Inflammatory macrophage treated with lipopolysaccharide for 4 hours (primary cell): ENCODE measurements at regions not wholly inside any gene's neighbourhood (a gene's known extent, or its start where the extent isn't known, plus 50 kb on each side); places are given as distances from the start of the nearest gene placed in this dataset.

Source experiments
- DNase-seq: peaks from one replicate; pipeline ENCODE4 v3.0.0-alpha.2; 2020

DNA sequence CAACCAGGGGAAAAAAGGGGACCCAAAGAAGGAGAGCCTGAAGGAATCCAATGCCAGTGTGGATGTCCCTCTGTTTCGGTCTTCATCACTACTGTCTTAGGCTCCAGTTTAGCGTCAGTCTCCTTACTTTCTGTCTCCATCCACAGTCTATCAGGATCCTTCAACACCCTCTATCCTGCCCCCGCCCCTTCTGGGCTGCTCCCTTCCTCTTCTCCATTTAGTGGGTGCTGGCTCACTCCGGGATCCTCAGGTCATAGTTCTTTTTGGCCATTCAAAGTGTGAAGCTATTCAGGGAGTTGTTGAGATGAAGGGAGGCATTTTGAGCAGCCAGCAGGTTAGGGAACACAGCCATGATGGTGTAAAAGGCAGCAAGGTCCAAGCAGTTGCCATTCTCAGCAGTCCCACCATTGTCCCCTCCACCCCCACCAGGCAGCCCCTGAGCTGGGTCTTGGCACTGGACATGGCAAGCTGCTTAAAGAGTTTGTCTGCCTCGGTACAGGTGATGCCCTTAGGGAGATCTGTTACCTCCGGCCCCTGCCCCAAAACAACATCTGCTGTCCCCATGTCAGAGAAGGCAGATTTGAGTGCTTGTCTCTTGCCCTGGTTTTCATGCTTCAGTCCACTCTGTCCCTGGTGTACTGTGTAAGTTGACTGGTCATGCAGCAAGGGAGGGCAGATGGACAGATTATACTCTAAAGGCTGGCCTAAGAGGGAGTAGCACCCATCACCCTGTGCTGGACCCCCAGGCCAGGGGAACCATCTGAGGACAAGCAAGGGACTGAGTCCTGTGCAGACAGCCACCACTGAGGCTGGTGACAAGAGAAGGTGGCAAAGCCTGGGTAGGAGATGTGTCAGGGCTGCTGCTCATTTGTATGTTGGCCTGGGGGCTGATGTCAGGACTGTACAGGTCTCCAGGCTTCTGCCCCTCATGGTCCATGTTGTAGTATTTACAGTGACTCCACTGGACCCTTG lies 842.0 kb downstream of the HACE1 start:
- no peak for DNase-seq

DNA sequence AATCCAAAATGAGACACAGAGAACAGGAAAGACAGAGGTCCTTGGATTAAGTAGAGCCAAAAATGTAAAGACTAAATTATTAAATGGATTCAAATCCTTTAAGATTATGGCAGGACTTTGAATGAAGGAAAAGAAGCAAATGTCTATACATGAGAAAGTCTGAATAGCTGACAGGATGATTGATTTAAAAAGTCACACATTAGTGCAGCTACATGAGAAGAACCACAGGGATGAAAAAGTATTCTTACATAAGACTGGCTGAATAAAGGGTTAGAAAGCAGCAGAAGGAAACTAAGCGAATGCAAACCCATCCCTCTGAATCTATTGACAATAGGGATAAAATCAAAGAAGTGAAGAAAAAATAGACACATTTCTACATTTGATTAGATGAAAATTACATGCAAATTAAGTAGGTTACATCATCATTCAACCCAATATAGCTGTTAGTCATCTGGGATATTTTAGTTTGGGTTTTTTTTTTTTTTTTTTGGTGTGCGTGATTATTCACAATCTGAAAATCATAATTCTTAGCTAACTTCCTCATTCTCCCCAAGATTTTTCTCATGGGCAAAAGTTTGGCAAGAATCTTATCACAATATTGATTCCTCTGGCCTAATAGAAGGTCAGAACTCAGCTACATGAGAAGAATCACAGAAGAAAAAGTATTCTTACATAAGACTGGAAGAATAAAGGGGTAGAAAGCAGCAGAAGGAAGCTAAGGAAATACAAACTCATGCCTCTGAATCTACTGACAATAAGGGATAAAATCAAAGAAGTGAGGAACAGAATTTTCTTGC lies 845.4 kb downstream of the HACE1 start:
- DNase-seq, result peak; percentile 37

DNA sequence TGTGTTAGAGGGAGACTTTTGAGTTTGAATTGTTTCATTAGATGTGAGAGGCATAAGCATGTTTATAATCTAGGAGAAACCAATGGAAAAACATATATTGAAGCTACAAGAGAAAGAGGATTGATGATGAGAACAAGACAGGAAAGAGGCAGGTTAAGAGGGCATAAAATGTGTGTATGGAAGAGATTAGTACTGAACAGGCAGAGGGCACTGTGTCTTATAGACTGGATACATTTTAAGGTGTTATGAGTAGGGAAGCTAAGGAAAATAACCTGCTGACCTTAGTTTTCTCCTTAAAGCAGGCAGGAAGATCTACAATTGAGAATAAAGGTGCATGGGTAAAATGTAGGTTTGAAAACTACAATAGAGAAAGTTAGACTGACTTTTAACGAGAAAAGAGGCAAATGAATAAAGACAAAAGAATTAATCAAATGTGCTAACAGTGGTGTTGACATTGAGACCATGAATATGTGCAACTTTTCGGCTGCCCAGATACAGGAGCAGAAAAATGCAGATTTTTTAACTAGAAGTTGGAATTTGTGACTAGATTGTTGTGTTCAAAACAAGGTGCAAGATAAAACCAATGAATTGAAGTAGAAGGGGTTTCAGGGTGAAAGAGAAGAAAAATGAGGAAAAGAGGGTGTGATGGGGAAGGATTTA lies 846.3 kb downstream of the HACE1 start:
- no peak for DNase-seq

DNA sequence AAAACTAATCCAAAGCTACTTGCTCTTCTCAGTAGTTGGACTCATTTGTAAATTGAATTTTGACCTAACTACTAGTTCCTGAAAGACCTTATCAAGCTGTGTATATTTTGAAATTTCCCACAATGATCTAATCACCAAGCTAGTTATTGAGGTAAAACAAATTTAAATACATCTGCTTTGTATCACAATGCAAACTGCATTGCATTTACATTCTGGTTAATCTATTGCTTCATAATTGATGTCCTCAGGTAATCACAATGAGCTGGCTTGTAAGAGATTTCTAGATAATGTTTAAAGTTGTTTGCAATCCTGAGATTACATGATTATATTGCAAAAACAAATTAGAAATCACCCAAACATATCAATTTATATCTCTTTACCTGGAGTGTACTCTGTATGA lies 848.8 kb downstream of the HACE1 start:
- DNase-seq, result no peak

DNA sequence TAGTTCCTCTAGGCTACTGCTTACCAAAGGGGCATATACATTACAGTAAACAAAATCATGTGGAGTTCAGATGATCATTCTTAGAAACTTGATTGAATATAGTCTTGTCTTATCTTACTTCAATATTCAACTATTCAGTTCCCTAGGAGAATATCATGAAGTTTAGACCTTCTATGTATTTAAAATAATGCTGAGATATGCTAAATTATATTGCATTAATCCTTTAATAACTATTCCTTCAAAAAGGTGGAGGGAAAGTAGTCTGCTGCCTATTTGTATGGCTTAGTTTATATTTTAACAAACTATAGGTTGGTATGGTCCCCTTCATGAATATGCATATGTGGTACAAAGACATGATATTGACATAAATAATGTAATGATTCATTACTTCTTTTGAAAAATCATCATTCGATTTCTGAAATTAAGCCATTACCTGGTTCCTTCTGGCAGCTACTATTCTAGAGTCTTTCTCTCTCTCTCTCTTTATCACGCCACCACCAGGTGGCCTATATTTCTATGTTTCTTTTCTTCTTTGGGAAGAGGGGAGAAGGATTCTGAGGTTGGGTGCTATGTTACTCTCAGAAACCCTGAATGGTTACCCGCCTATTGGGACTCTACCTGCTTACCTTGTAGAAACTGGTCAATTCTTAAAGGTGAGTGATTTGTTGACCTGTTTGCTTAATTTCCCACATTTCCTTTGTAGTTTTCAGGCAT lies 855.8 kb downstream of the HACE1 start:
- no peak for DNase-seq

DNA sequence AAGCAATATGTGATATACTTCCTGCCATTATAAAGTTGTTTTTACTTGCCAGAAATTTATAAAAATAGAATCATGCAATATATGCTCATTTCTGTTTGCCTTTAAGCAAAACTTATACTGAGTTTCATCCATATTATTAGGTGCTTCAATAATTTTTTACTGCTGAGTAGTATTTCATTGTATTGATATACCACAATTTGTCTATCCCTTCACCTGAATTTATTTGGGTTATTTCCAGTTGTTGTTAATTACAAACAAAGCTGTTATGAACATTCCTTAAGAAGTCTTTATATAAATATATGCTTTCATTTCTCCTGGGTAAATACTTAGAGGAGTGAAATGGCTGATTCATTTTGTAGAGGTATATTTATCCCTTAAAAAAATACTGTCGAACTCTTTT lies 864.1 kb downstream of the HACE1 start:
- DNase-seq, result no peak

DNA sequence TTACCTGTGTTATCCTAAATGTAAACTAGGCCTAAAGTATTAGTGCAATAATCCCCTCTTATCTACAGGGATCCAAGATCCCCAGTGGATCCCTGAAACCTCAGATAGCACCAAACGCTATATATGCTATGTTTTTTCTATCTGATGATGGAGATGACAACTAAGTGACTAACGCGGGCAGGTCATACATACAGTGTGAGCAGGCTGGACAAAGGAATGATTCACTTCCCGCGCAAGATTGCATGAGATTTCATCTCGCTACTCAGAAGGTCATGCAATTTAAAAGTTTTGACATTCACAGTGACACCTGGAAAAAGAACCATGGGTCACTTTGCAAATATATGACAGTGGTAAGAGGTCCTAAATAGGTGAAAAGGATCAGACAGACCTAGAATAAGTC lies 875.9 kb downstream of the HACE1 start:
- no peak for DNase-seq

DNA sequence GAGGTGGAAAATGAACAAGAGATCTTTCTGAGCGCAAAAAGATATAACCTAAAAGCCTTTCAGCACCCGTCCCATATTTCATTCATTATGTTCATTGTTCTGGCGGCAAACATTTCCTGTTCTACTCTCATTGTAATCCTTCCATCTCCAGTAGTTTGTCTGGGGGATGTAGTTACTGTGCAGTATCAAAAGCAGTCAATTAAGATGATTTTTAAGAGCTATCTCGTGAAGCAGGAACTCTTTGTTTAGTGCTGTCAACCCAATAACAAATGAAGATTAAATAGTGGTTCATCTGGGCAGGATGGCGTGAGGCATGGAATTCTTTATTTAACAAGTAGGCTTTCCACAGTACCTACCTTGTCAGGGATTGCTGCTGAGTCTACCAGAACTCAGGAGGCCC lies 876.7 kb downstream of the HACE1 start:
- DNase-seq, result no peak

DNA sequence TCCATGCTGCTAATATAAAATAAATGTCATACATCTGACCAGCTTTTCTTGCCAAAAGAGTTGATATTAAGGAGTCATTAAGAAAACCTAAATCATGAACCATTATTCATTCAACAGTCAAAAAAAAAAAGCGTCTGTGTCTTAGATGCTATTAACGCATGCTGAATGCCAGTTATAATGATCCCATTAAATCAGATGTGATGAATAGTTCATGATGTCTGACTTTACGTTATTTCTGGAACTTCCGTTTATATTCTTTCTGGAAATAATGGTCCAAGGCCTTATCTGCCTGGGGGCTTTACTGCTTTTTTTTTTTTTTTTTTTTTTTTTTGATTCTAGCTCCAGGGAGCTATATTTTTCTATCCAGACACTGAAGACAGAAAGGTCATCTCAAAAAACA lies 877.1 kb downstream of the HACE1 start:
- DNase-seq, result no peak

DNA sequence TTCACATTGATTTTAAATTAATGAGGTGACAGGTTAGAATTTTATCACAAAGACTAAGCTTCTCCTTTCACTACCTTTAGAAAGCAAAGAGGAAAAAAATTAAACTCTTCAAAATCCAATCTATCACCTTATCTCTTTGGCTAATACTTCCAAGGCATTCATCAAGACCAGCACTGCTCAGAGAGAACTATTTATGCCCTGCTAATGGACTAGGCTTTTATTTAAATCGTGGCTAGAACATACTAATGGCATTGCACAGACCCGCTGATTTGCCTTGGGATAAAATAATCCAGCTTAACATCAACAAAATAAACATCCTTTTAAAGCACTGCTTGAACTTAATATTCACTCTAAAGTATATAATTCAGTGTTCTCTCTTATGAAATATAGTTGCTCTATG lies 880.4 kb downstream of the HACE1 start:
- no peak for DNase-seq

DNA sequence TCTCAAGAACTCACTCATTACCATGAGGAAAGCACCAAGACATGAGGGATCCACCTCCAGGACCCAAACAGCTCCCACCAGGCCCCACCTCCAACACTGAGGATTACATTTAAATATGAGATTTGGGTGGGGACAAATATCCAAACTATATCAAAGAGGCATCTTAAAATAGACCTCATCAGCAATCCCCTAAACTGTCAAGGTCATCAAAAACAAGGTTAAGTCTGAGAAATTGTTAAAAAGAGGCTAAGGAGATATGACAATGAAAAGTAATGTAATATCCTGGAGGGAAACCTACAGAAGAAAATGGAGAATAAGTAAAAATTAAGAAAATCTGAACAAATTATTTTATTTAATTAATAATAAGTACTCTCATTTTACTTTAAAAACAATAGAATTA lies 922.3 kb downstream of the HACE1 start:
- no peak for DNase-seq

DNA sequence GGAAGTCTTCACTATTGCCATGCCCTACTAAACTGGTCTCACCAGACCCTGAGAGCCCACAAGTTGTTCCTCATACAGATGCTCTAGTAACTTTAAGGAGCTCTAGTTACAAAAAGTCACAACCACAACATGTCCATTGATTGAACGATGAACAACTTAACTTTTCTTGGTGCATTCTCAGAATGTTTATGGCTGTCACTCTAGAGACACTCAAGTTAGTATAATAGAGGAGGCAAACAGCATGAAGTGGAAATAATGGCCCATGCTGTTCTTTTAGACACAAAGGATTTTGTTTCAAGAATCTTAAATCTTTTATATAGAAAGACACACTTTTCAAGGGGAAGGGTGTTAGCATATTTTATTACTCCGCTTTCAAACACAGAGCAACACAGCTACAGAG lies 934.4 kb downstream of the HACE1 start:
- DNase-seq, result no peak

DNA sequence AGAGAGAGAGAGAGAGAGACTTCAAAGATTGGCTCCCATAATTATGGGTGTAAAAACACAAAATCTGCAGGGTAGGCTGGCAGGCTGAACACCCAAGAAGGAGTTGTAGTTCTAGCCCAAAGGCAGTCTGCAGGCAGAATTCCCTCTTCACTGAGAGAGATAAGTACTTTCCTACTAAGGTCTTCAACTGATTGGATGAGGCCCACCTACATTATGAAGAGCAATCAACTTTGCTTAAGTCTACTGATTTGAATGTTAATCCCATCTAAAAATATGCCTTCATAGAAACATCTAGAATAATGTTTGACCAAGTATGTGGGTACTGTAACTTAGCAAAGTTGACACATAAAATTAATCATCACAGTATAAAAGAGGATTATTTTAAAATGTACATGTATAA lies 949.7 kb downstream of the HACE1 start:
- no peak for DNase-seq

DNA sequence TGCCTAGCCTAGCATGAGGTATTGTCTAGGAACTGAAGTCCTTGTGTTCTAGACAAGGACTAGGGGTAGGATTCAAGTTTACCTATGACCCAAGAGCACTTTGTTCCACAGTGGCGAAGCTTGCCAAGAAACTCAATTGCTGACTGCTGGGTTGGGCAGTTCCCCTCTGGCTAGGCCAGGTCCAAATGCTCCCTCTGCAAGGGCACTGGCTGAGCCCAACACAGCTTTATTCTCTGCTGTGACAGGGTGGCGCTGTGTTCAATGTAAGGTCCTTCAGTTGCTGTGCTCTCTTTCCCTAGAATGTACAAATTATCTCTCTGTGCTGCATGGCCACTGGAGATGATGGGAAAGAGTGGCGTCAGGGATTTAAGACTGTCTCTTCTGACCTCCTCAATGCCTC lies 950.8 kb downstream of the HACE1 start:
- DNase-seq, result no peak

DNA sequence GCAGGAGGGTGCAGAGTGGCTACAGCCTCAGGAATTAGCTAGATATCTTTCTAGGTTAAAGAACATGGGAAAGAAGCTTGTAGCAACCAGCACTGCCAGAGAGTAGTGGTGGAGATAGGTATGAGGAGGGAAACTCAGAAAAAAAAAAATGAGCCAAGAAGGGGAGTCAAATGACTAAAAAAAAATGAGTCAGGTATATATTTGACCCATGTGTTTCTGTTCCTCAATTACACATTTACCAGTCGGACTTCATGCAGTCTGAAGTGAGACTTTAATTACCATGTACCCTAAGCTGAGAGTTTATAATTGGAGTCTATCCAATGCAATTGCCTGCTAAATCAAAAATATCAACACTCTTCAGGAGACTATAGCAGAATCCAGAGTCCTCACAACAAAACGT lies 964.6 kb downstream of the HACE1 start:
- DNase-seq, result no peak

DNA sequence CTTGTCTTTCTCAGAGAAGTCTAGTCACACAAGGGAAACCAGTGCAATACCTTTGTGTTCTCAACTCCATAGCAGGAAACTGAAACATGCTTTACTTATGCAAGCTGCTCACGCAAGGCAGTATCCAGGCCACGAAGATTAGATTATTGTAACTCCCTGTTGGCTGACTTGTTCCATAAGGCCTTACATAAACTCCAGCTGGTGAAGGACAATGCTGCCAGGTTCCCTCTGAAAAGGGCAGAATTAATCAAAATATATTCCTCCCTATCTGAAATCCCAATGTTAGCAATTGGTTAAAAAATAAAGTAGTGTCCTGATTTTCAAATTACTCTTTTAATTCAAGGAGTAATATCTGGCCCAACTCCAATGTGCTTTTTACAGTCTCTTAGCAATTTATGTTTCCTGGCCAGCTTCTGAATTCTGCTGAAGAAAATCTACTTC lies 966.6 kb downstream of the HACE1 start:
- DNase-seq, result no peak

DNA sequence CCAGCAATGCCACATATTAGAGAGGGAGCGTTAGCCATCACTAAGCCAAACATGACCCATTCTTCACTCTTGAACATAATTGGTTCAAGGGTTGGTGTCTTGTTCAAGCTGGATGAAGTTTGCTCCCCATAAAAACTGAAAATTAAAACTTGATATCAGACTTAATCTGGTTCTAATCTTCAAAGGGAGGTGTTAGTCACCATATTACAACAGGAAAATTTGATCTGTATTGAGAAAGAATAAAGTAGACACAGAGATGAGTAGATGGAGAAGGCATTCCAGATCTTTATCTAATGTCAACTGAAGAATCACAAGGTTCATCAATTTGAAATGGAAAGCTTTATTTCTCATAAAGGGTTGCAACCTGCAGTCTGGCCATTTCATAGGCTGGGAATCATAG lies 972.8 kb downstream of the HACE1 start:
- DNase-seq, result no peak

DNA sequence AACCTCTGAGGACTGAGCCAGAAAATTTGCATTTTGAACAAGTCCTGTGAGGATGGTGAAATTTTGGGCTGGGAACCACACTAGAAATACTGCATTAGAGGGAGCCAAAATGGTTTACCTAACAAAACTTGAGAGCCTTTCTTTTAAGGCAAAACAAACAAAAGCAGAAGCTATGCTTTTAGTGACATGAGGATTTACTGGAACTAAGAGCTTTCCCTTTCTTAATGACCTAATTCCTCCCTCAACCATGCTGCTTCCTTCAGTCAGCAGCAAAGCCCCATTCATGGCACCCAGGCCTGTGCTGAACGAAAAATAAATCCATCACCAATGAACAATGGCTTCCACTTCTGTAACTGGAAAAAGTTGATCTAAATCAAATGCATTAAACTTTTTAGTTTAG lies 974.3 kb downstream of the HACE1 start:
- DNase-seq, result no peak

DNA sequence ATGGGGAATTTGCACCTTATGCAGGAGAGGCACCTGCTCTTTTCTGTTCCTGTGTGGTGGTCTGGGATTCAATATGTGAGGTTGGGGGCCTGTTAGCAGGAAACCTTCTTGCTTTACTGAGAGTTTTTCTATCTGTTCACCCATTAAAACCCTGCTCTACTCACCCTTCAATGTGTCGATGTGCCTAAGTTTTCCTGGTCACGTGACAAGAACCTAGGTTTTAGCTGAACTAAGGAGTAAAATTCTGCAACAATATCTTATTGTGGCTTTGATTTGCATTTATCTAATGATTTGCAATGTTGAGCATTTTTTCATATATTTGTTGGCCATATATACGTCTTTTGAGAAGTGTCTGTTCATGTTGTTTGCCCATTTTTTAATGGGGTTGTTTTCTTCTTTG lies 979.9 kb downstream of the HACE1 start:
- DNase-seq, result no peak

DNA sequence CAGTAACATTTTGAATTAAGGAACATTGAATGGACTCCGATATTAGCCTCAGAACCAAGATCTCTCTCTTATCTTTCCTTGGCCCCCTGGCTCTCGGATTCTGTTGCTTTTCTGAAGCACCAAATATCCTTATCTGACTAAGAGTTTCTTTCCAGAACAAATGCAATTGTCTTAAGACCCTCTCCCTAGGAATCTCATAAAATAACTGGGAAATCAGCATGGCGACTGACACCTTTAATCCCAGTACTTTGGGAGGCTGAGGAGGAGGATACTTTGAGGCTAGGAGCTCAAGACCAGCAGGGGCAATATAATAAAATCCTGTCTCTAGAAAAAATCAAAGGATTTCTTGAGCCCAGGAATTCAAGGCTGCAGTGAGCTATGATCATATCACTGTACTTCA lies 984.5 kb downstream of the HACE1 start:
- DNase-seq, result no peak

DNA sequence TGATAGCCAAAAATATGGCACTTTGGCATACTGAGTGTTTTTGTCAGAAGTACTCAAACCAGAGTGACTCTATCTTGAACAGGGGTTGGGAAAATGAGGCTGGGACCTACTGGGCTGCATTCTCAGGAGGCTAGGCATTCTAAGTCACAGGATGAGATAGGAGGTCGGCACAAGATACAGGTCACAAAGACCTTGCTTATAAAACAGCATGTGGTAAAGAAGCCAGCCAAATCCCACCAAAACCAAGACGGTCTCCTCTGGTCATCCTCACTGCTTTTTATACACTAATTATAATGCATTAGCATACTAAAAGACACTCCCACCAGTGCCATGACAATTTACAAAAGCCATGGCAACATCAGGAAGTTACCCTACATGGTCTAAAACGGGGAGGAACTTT lies 985.1 kb downstream of the HACE1 start:
- no peak for DNase-seq

DNA sequence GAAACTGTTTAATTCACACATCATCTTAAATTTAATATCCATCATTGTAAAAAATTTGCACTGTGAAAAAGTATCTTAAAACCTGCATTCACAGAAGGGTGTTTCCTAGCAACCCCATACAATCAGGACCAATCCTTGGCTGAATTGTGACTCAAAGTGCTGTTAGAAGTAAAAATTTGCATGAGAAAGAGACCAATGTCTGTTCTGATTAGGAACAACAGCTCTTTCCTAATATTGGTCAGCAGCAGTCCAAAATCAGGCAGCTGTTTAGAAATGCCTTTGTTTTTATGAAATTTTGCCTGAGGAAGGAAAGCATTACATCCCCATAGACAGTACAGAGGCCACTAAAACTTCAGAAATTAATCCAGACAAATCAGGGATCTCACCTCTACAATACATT lies 987.0 kb downstream of the HACE1 start:
- DNase-seq, result no peak

DNA sequence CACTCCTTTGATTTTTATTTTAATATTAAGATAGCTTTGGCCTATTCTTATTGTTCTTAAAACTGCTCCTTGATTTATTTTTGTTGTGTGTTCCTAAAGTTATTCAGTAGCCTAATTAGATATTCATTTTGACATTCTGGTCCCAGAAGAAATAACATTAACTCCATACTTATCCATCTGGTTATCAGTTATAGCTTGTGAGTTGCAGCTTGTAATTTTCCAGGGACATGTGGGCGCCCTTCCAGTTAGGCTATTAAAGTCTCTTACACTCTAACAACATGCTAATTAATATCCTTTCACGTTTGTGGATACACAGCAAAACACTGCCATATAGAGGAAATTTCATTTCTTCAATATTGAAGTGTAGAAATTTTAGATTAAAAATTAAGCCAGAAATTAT lies 987.5 kb downstream of the HACE1 start:
- no peak for DNase-seq
